Activated naive CD8-positive, alpha-beta T cell (primary cell): ENCODE measurements at regions not wholly inside any gene's neighbourhood (a gene's known extent, or its start where the extent isn't known, plus 50 kb on each side); places are given as distances from the start of the nearest gene placed in this dataset.

Source experiments
- H3K27ac Mint-ChIP-seq: one replicate; pipeline ENCODE4 v1.8.0; 2021; ENCODE audit warnings: mixed read lengths
- H3K27me3 Mint-ChIP-seq: one replicate; pipeline ENCODE4 v1.8.0; 2021; ENCODE audit warnings: mixed read lengths
- H3K36me3 Mint-ChIP-seq: one replicate; pipeline ENCODE4 v1.8.0; 2021; ENCODE audit warnings: mixed read lengths
- H3K4me1 Mint-ChIP-seq: one replicate; pipeline ENCODE4 v1.8.0; 2021; ENCODE audit warnings: low read depth, mixed read lengths
- H3K4me3 Mint-ChIP-seq: one replicate; pipeline ENCODE4 v1.8.0; 2021; ENCODE audit warnings: mild to moderate bottlenecking, mixed read lengths
- H3K9me3 Mint-ChIP-seq: one replicate; pipeline ENCODE4 v1.8.0; 2021; ENCODE audit warnings: low read depth, mixed read lengths

GRCh38 chr7:25496476-25497368 is 268.4 kb upstream of the NPVF start:
- Mint-ChIP-seq H3K36me3 (no peaks in the 10 kb centered on the region), H3K9me3 (no peaks in the 10 kb centered on the region), H3K27me3 (no peaks in the 10 kb centered on the region), H3K4me3 (peak overlapping the region; percentile 79), H3K27ac (peak overlapping the region; percentile 90), H3K4me1 (peaks cover 13% of the 10 kb centered on the region)

DNA sequence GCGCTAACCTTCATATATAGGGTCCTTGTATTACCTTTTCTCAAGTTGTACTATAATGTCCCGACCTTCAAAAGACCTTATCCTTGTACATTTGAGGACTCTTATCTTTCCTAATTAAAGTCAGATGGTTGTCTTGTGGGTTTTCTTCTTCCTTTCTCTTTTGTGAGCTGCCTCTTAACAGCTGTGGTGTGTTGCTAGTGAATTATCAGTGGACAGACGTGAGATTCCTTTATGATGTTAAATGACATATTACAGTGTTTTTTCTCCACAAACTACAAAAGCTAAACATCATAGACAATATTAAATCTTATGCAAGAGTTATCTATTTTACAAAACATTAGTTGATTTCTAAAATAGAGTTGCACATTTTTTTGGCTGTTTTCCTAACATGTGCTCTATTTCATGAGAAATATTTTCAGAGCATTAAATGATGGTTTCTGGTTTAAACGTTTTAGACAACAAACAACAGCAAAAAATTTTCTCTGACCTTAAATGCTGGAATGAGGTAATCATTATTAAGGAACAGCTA is 272.2 kb upstream of the NPVF start:
- Mint-ChIP-seq H3K36me3 (no peaks in the 10 kb centered on the region), H3K9me3 (no peaks in the 10 kb centered on the region), H3K4me3 (no peak overlapping the region), H3K27me3 (peaks cover 2% of the 10 kb centered on the region), H3K4me1 (peaks cover 13% of the 10 kb centered on the region), H3K27ac (no peak overlapping the region)

DNA sequence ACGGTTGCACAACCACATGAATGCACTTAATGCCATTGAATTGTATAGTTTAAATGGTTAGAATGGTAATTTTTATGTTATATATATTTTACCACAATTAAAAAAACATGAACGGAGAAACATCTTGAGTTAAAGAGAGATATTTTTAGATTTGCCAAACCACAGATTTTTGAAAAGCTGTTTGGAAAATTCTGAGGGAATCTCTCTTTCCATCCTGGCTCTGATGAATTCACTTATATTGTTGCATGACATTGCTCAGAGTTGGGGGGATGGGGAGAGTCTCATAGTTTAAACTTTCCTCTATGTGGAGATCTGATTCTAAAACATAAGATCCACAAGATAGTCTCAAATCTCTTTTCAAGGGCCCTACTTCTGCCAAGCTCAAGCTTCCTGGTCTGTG is 275.0 kb upstream of the NPVF start:
- H3K36me3 Mint-ChIP-seq, result no peaks in the 10 kb centered on the region
- no peaks in the 10 kb centered on the region for H3K9me3 Mint-ChIP-seq
- H3K27me3 Mint-ChIP-seq, result peaks cover 5% of the 10 kb centered on the region
- H3K4me3 Mint-ChIP-seq, result no peak overlapping the region
- H3K4me1 Mint-ChIP-seq, result no peaks in the 10 kb centered on the region
- H3K27ac Mint-ChIP-seq, result no peak overlapping the region

GRCh38 chr7:25512061-25512687 is 283.9 kb upstream of the NPVF start:
- H3K36me3 Mint-ChIP-seq, result no peaks in the 10 kb centered on the region
- H3K9me3 Mint-ChIP-seq, result no peaks in the 10 kb centered on the region
- H3K27ac Mint-ChIP-seq, result no peak overlapping the region
- H3K27me3 Mint-ChIP-seq, result no peaks in the 10 kb centered on the region
- H3K4me1 Mint-ChIP-seq, result no peaks in the 10 kb centered on the region
- H3K4me3 Mint-ChIP-seq, result no peak overlapping the region

DNA sequence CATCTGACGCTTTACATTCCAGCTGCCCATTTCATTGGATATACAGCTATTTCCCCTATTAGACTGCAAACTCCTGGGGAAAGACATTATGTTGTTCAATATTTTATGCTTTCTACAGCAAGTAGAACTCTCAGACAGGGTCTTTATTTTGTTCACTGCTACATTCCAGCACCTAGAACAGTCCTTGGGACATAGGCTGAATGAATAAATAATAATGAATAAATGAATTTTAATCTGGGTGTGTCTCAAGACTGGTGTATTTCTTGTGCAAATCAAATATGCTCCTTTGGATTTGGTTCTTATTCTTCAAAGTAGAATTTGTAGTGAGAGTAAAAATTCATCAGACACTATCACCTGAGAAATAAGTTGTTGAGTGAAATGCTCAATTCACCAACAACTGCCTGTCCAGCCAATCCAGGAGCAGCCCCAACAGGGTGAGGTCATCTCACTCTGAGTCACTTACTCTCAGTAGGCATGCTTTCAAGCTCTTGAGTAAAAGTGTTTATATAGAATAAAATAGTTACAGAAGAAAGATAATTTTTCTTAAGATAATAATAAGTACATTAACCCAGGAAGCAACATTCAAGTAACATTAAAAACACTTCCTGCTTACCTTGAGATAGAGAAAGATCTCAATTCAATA is 287.5 kb upstream of the NPVF start:
- no peaks in the 10 kb centered on the region for H3K27me3 Mint-ChIP-seq
- peaks cover 11% of the 10 kb centered on the region for H3K4me1 Mint-ChIP-seq
- H3K4me3 Mint-ChIP-seq, result no peak overlapping the region
- H3K27ac Mint-ChIP-seq, result no peak overlapping the region
- no peaks in the 10 kb centered on the region for H3K36me3 Mint-ChIP-seq
- H3K9me3 Mint-ChIP-seq, result no peaks in the 10 kb centered on the region

DNA sequence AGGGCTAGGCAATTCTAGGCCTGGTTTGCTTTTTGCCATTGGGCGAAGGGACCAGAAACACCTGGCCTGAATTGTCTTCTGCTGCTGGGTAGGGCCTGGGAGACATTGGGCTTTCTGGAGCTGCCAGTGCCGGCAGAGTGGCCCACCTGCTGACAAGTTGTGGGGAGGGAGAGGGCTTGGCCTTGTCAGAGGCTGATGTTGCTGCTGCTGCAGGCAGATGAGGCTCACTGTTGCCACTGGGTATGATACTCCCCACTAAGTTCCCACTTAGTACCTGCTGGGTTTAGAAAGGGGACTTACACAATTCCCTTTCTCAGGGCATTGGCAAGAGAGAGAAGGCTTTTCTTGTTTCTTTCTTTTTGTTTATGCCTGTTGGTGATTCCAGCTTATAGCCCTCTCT is 289.6 kb upstream of the NPVF start:
- Mint-ChIP-seq H3K27me3 (no peaks in the 10 kb centered on the region), H3K9me3 (no peaks in the 10 kb centered on the region), H3K27ac (no peak overlapping the region), H3K4me3 (no peak overlapping the region), H3K36me3 (no peaks in the 10 kb centered on the region), H3K4me1 (peaks cover 22% of the 10 kb centered on the region)

DNA sequence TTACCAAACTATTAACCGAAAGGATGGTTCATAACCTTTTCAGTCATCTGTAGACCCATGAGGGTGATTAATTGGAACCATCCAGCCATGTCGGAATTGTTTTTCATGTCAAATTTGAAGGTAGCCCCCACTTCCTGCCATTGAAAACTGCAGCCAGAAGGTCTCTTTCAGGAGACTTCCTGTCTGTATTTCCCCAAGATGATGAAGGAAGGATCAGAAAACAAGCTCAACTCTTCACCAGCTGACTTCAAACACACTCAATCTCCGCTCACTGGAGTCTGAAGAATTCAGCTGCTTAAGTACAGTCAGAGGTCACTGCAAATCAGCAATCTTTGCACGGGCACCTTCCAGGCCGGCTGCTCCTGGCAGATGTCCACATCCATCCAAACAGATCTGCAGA is 291.7 kb upstream of the NPVF start:
- peaks cover 28% of the 10 kb centered on the region for H3K4me1 Mint-ChIP-seq
- H3K9me3 Mint-ChIP-seq, result no peaks in the 10 kb centered on the region
- H3K36me3 Mint-ChIP-seq, result peaks cover 3% of the 10 kb centered on the region
- H3K27ac Mint-ChIP-seq, result peak overlapping the region; percentile 36
- no peak overlapping the region for H3K4me3 Mint-ChIP-seq
- H3K27me3 Mint-ChIP-seq, result peaks cover 1% of the 10 kb centered on the region

DNA sequence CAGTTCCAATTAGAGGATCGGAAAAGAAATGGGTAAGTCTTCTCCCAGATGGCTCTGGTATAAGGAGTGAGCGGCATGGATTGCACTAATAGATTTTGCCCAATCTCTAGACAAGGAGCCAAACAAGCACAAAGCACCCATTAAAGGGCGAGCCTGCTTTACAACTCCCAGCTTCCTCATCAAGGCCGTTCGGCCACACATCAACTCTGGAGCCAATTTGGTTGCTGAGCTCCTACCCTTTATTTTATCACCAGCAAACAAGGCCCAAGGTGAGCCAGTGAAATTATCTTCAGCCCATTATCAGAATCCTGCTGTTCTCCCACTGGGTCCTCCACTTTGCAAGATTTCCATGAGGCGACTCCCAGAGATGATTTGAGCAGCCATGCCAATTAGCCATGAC is 292.2 kb upstream of the NPVF start:
- peak overlapping the region; percentile 36 for H3K27ac Mint-ChIP-seq
- no peaks in the 10 kb centered on the region for H3K9me3 Mint-ChIP-seq
- peaks cover 28% of the 10 kb centered on the region for H3K4me1 Mint-ChIP-seq
- no peak overlapping the region for H3K4me3 Mint-ChIP-seq
- peaks cover 1% of the 10 kb centered on the region for H3K27me3 Mint-ChIP-seq
- peaks cover 3% of the 10 kb centered on the region for H3K36me3 Mint-ChIP-seq

- H3K27ac Mint-ChIP-seq, result no peak overlapping the region
- H3K9me3 Mint-ChIP-seq, result no peaks in the 10 kb centered on the region
- peaks cover 3% of the 10 kb centered on the region for H3K36me3 Mint-ChIP-seq
- peaks cover 1% of the 10 kb centered on the region for H3K27me3 Mint-ChIP-seq
- no peak overlapping the region for H3K4me3 Mint-ChIP-seq
- H3K4me1 Mint-ChIP-seq, result peaks cover 28% of the 10 kb centered on the region
Measured at GRCh38 chr7:25521236-25521635, 292.9 kb upstream of the NPVF start.

DNA sequence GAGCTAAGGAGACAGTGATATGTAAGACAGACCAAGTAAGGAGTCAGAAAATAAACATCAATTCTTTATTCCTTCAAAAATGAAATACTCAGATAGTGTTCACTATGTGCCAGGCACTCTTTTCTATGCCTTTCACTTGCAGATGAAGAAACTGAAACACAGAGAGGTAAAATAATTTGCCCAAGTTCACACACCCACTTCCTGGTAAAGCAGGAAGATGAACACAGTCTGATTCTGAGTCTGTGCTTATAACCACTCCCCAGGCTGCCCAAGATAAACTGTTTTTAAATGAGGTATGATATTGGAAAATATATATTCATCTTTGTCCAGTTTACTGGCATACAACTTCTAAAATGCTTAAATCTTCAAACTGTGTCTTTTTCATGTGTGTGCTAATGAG is 294.4 kb upstream of the NPVF start:
- peaks cover 3% of the 10 kb centered on the region for H3K36me3 Mint-ChIP-seq
- peaks cover 28% of the 10 kb centered on the region for H3K4me1 Mint-ChIP-seq
- H3K9me3 Mint-ChIP-seq, result no peaks in the 10 kb centered on the region
- H3K27me3 Mint-ChIP-seq, result peaks cover 1% of the 10 kb centered on the region
- H3K27ac Mint-ChIP-seq, result no peak overlapping the region
- H3K4me3 Mint-ChIP-seq, result no peak overlapping the region

GRCh38 chr7:25527665-25528170 is 299.4 kb upstream of the NPVF start:
- no peaks in the 10 kb centered on the region for H3K9me3 Mint-ChIP-seq
- no peak overlapping the region for H3K4me3 Mint-ChIP-seq
- peaks cover 1% of the 10 kb centered on the region for H3K27me3 Mint-ChIP-seq
- peaks cover 8% of the 10 kb centered on the region for H3K4me1 Mint-ChIP-seq
- H3K36me3 Mint-ChIP-seq, result peaks cover 3% of the 10 kb centered on the region
- no peak overlapping the region for H3K27ac Mint-ChIP-seq

- Mint-ChIP-seq H3K27me3 (peaks cover 3% of the 10 kb centered on the region), H3K36me3 (no peaks in the 10 kb centered on the region), H3K4me1 (no peaks in the 10 kb centered on the region), H3K27ac (no peak overlapping the region), H3K4me3 (no peak overlapping the region), H3K9me3 (no peaks in the 10 kb centered on the region)
Measured at GRCh38 chr7:25529320-25529719, 301.0 kb upstream of the NPVF start.

GRCh38 chr7:25536851-25537250 is 308.6 kb upstream of the NPVF start:
- Mint-ChIP-seq H3K4me1 (peaks cover 5% of the 10 kb centered on the region), H3K9me3 (no peaks in the 10 kb centered on the region), H3K27ac (no peak overlapping the region), H3K27me3 (peaks cover 5% of the 10 kb centered on the region), H3K36me3 (no peaks in the 10 kb centered on the region), H3K4me3 (no peak overlapping the region)

- Mint-ChIP-seq H3K36me3 (no peaks in the 10 kb centered on the region), H3K27me3 (peaks cover 5% of the 10 kb centered on the region), H3K9me3 (no peaks in the 10 kb centered on the region), H3K4me3 (no peak overlapping the region), H3K27ac (no peak overlapping the region), H3K4me1 (peaks cover 5% of the 10 kb centered on the region)
Measured at GRCh38 chr7:25537662-25538375, 309.5 kb upstream of the NPVF start.
